GM12878 (cell line): ENCODE measurements at regions not wholly inside any gene's neighbourhood (a gene's known extent, or its start where the extent isn't known, plus 50 kb on each side); places are given as distances from the start of the nearest gene placed in this dataset.

Source experiments
- ATAC-seq: fragments of 200-7000 bp; cut with Tn5 transposase; 3 replicates; pipeline ENCODE4 v1.9.1; 2020; ENCODE audit warnings: mild to moderate bottlenecking, moderate library complexity
- BruUV-seq: library from RNA; stranded (reverse); fragments of 400-500 nt; replicated peaks from 2 replicates; lab custom pipeline; 2021; lab: Mats Ljungman, UMichigan
- CTCF ChIA-PET: fragments of 300-600 bp; sonication (Branson Sonifier 250); formaldehyde crosslinking; extraction: SDS; loops from one replicate; lab custom pipeline; 2021; ENCODE audit warnings: inconsistent platforms; lab: Yijun Ruan, JAX
- POLR2A ChIA-PET: fragments of 350-600 bp; formaldehyde crosslinking; extraction: SDS; loops from one replicate; lab custom pipeline; 2021; ENCODE audit warnings: inconsistent platforms; lab: Charles Lee
- RAD21 ChIA-PET: fragments of 300-600 bp; sonication (Branson Sonifier 250); formaldehyde crosslinking; loops from one replicate; lab custom pipeline; 2023; ENCODE audit warnings: antibody characterized with exemption; ENCODE audit not compliant: unreplicated experiment; lab: Charles Lee
- SMC1A ChIA-PET: fragments of 300-600 bp; sonication (Branson Sonifier 250); formaldehyde crosslinking; loops from one replicate; lab custom pipeline; 2023; ENCODE audit not compliant: unreplicated experiment, uncharacterized antibody; lab: Charles Lee
- DNase-seq: peaks from one replicate; pipeline ENCODE4 v3.0.0-alpha.2; 2011; ENCODE audit warnings: low read depth, low spot score
- FAIRE-seq: peaks from 3 replicates; lab custom pipeline; 2011; peaks lifted over from hg19 to GRCh38; lab: Jason Lieb, UNC
- H2AFZ ChIP-seq: 2 replicates; pipeline ENCODE4 v1.6.0; 2011; ENCODE audit warnings: low read depth, low read length, control low read depth; ENCODE audit not compliant: control insufficient read depth
- H3K27ac ChIP-seq: 2 replicates; pipeline ENCODE4 v1.5.1; 2011; ENCODE audit warnings: control low read depth; ENCODE audit not compliant: control insufficient read depth, insufficient read depth
- H3K27me3 ChIP-seq, 2 experiments: replicated peaks in 1 of 2; 2 replicates each; pipeline versions ENCODE4 v1.6.0 to v1.6.1; 2011; ENCODE audit warnings: low read length in 1 of 2; ENCODE audit not compliant: control insufficient read depth in 2 of 2, insufficient read depth in 2 of 2
- H3K36me3 ChIP-seq, 2 experiments: 2 replicates each; pipeline ENCODE4 v1.5.1; 2011; ENCODE audit warnings: low read length in 1 of 2; ENCODE audit not compliant: control insufficient read depth in 2 of 2, insufficient read depth in 2 of 2
- H3K4me1 ChIP-seq: 2 replicates; pipeline ENCODE4 v1.6.1; 2011; ENCODE audit warnings: mild to moderate bottlenecking, low read length, moderate library complexity, mixed read lengths; ENCODE audit not compliant: control insufficient read depth, insufficient read depth
- H3K4me2 ChIP-seq: 2 replicates; pipeline ENCODE4 v1.6.0; 2011; ENCODE audit warnings: control low read depth; ENCODE audit not compliant: control insufficient read depth, insufficient read depth
- H3K4me3 ChIP-seq: fragments of 200-600 bp; sonication (generic); 2 replicates; pipeline ENCODE4 v1.5.1; 2016
- H3K79me2 ChIP-seq: 2 replicates; pipeline ENCODE4 v1.6.0; 2011; ENCODE audit warnings: low read length; ENCODE audit not compliant: control insufficient read depth, insufficient read depth
- H3K9ac ChIP-seq: 2 replicates; pipeline ENCODE4 v1.8.0; 2011; ENCODE audit warnings: low read length, control low read depth, mixed read lengths; ENCODE audit not compliant: control insufficient read depth, insufficient read depth
- H3K9me3 ChIP-seq: replicated peaks from 3 replicates; pipeline ENCODE4 v1.5.1; 2011; ENCODE audit warnings: mild to moderate bottlenecking, low read length; ENCODE audit not compliant: control insufficient read depth, insufficient read depth
- H4K20me1 ChIP-seq: 2 replicates; pipeline ENCODE4 v1.6.0; 2011; ENCODE audit not compliant: control insufficient read depth, insufficient read depth
- ASH2L ChIP-seq: fragments of 300-600, 200-600 bp; sonication (generic); IDR thresholded peaks from 2 replicates; pipeline ENCODE4 v1.6.1; 2017; ENCODE audit warnings: low read depth, mild to moderate bottlenecking, borderline replicate concordance
- CTCF ChIP-seq, 3 experiments: IDR thresholded peaks in 2 of 3; conservative IDR thresholded peaks in 1 of 3; 2 replicates each; pipeline ENCODE4 v1.5.1; 2011; ENCODE audit warnings: low read depth in 3 of 3, low read length in 3 of 3, mild to moderate bottlenecking in 3 of 3, control low read depth in 2 of 3, moderate library complexity in 2 of 3, inconsistent platforms in 1 of 3, mixed read lengths in 1 of 3; ENCODE audit not compliant: control insufficient read depth in 2 of 3, insufficient read depth in 1 of 3; ENCODE audit errors: extremely low read depth in 1 of 3
- HDAC2 ChIP-seq: fragments of 200-600 bp; sonication (generic); IDR thresholded peaks from 2 replicates; pipeline ENCODE4 v1.6.1; 2017
- IKZF1 ChIP-seq: fragments of 450-650 bp; conservative IDR thresholded peaks from 2 replicates; pipeline ENCODE4 v1.6.1; 2017; ENCODE audit warnings: antibody characterized with exemption, mild to moderate bottlenecking
- IRF4 ChIP-seq: IDR thresholded peaks from 2 replicates; pipeline ENCODE4 v1.6.1; 2011; ENCODE audit warnings: low read depth, low read length
- JUNB ChIP-seq: IDR thresholded peaks from 2 replicates; pipeline ENCODE4 v1.6.1; 2016; ENCODE audit warnings: antibody characterized with exemption, mild to moderate bottlenecking
- KDM1A ChIP-seq: fragments of 200-600 bp; sonication (generic); IDR thresholded peaks from 2 replicates; pipeline ENCODE4 v1.6.1; 2016; ENCODE audit warnings: borderline replicate concordance
- POU2F2 ChIP-seq: IDR thresholded peaks from 3 replicates; pipeline ENCODE4 v1.6.1; 2011; ENCODE audit warnings: low read depth, mild to moderate bottlenecking, low read length, borderline replicate concordance
- PRDM15 ChIP-seq: fragments of 450-650 bp; formaldehyde crosslinking; IDR thresholded peaks from 2 replicates; pipeline ENCODE4 v1.4.0; 2020; ENCODE audit warnings: mild to moderate bottlenecking, moderate library complexity
- RELB ChIP-seq: fragments of 450-650 bp; IDR thresholded peaks from 2 replicates; pipeline ENCODE4 v1.6.1; 2017; ENCODE audit warnings: low read depth, mild to moderate bottlenecking, moderate library complexity
- SIN3A ChIP-seq: IDR thresholded peaks from 2 replicates; pipeline ENCODE4 v1.6.1; 2012; ENCODE audit warnings: low read depth, low read length, improper control_type of control experiment
- SREBF2 ChIP-seq: IDR thresholded peaks from 2 replicates; pipeline ENCODE4 v1.6.1; 2012; ENCODE audit warnings: mild to moderate bottlenecking, low read length
- WRNIP1 ChIP-seq: IDR thresholded peaks from 2 replicates; pipeline ENCODE4 v1.6.1; 2011; ENCODE audit warnings: low read depth, low read length, improper control_type of control experiment, borderline replicate concordance
- ZBED1 ChIP-seq: IDR thresholded peaks from 2 replicates; pipeline ENCODE4 v1.6.1; 2016; ENCODE audit warnings: borderline replicate concordance
- ZBTB40 ChIP-seq: fragments of 450-650 bp; IDR thresholded peaks from 2 replicates; pipeline ENCODE4 v1.6.1; 2016; ENCODE audit warnings: mild to moderate bottlenecking, moderate library complexity, borderline replicate concordance
- WGBS: methylation state at CpG from one replicate; pipeline ENCODE4 v1.1.6; 2016; ENCODE audit warnings: low lambda C conversion rate; ENCODE audit not compliant: insufficient replicate concordance, insufficient coverage; ENCODE audit errors: missing lambda C conversion rate; 5-methylcytosine and 5-hydroxymethylcytosine counted together
- in situ Hi-C: fragments of 300-500 bp; cut with MboI; formaldehyde crosslinking; loops from 9 replicates; pipeline ENCODE4 v1.14.3; 2018; ENCODE audit warnings: mixed read lengths
- intact Hi-C: fragments of 100-400 bp; cut with micrococcal nuclease; formaldehyde crosslinking; loops from one replicate; pipeline ENCODE4 v1.14.2; 2022; ENCODE audit not compliant: unreplicated experiment

- Histone ChIP-seq H3K4me2 (no peak overlapping the region), H3K27me3 (no peaks in the 10 kb centered on the region; a peak in 2 of 4 replicates), H3K27ac (no peak overlapping the region), H3K79me2 (no peaks in the 10 kb centered on the region), H3K36me3 (no peaks in the 10 kb centered on the region), H3K4me3 (no peak overlapping the region), H3K9me3 (no peaks in the 10 kb centered on the region), H4K20me1 (no peaks in the 10 kb centered on the region), H3K9ac (no peak overlapping the region), H3K4me1 (no peaks in the 10 kb centered on the region), H2AFZ (no peak overlapping the region)
- ATAC-seq, result no peak
- CTCF ChIA-PET, result no interaction called here
- in situ Hi-C loops (no loop called here), intact Hi-C loops (no loop called here)
- RAD21 ChIA-PET, result no interaction called here
- POLR2A ChIA-PET, result no interaction called here
- DNase-seq, result no peak
- BruUV-seq, result no TSS peak
- no peak for FAIRE-seq
- SMC1A ChIA-PET, result no interaction called here
- 61% methylated on average over 8 of the region's 8 CpGs for WGBS
- TF ChIP-seq POU2F2, result no peak
- no peak for TF ChIP-seq CTCF (IDR thresholded peaks at IDR 0.05 in 2 of 3, conservative IDR thresholded peaks at IDR 0.05 in 1 of 3; ENCODE audit: control insufficient read depth in 2 of 3, extremely low read depth in 1 of 3, insufficient read depth in 1 of 3, low read depth in 3 of 3, low read length in 3 of 3)
- TF ChIP-seq ZBED1, result no peak
- no peak for TF ChIP-seq IKZF1
- no peak for TF ChIP-seq ZBTB40
- TF ChIP-seq HDAC2, result no peak
- no peak for TF ChIP-seq IRF4
- TF ChIP-seq JUNB, result no peak
- no peak for TF ChIP-seq PRDM15
- TF ChIP-seq RELB, result no peak
- TF ChIP-seq KDM1A, result no peak
- TF ChIP-seq ASH2L, result no peak
- no peak for TF ChIP-seq SIN3A
- TF ChIP-seq SREBF2, result no peak
- no peak for TF ChIP-seq WRNIP1
Observed at GRCh38 chr7:131826960-131827359, 270.5 kb upstream of the PODXL start.
